OCI-LY7 (cell line): ENCODE measurements at regions not wholly inside any gene's neighbourhood (a gene's known extent, or its start where the extent isn't known, plus 50 kb on each side); places are given as distances from the start of the nearest gene placed in this dataset.

ENCODE experiments used
- EZH2phosphoT487 ChIP-seq: fragments of 200-600 bp; sonication (generic); IDR thresholded peaks from 2 replicates; pipeline ENCODE4 v1.6.1; 2018; ENCODE audit warnings: low read depth, borderline replicate concordance, mild to moderate bottlenecking, mixed run types, antibody characterized with exemption, low read length, moderate library complexity, mixed read lengths
- TF ChIP-seq, protein P1 (sequence below): fragments of 200-600 bp; sonication (generic); conservative IDR thresholded peaks from 2 replicates; pipeline ENCODE4 v1.5.1; 2014; ENCODE audit warnings: mild to moderate bottlenecking, antibody characterized with exemption, low read length, moderate library complexity, mixed read lengths

DNA sequence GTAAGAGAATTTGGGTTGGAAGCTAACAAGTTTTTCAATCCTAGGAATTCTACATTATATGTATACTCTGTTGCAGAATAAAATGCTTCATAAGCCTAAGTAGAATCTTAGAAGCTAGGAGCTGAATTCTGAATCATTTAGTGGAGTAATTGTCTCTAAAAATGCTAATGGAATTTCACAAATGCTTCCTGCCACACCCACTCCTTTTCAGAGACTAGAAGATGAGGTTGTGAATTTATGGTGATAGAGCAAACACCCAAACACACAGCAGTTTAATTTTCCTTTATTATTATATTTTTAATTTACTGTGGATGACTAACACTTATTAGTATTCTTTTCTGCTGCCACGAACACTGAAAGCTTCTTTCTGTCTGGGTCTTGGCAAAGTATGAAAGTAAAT lies 208.0 kb upstream of the PDE4D start:
- TF ChIP-seq, protein P1, sequence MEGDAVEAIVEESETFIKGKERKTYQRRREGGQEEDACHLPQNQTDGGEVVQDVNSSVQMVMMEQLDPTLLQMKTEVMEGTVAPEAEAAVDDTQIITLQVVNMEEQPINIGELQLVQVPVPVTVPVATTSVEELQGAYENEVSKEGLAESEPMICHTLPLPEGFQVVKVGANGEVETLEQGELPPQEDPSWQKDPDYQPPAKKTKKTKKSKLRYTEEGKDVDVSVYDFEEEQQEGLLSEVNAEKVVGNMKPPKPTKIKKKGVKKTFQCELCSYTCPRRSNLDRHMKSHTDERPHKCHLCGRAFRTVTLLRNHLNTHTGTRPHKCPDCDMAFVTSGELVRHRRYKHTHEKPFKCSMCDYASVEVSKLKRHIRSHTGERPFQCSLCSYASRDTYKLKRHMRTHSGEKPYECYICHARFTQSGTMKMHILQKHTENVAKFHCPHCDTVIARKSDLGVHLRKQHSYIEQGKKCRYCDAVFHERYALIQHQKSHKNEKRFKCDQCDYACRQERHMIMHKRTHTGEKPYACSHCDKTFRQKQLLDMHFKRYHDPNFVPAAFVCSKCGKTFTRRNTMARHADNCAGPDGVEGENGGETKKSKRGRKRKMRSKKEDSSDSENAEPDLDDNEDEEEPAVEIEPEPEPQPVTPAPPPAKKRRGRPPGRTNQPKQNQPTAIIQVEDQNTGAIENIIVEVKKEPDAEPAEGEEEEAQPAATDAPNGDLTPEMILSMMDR, result no peak
- TF ChIP-seq EZH2phosphoT487, result no peak
